ENCODE measurements at regions not wholly inside any gene's neighbourhood (a gene's known extent, or its start where the extent isn't known, plus 50 kb on each side); places are given as distances from the start of the nearest gene placed in this dataset.

DNA sequence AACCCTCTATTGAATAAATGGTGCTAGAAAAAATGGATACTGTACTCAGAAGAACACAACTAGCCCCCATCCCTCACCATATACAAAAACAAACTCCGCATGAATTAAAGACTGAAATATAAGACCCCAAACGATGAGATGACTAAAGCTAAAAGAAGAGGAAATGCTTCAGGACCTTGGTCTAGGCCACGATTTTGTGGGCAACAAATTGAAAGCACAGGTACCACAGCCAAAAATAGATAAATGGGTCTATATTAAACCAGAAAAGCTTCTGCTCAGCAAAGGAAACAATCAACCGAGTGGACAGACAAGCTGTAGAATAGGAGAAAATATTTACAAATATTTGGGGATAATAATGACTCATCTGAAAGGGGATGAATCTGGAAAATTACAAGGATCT, 86.4 kb upstream of the DHRSX start:
- TF ChIP-seq POLR2A (IDR thresholded peaks at IDR 0.05) = no peak
- TF ChIP-seq, protein P1, sequence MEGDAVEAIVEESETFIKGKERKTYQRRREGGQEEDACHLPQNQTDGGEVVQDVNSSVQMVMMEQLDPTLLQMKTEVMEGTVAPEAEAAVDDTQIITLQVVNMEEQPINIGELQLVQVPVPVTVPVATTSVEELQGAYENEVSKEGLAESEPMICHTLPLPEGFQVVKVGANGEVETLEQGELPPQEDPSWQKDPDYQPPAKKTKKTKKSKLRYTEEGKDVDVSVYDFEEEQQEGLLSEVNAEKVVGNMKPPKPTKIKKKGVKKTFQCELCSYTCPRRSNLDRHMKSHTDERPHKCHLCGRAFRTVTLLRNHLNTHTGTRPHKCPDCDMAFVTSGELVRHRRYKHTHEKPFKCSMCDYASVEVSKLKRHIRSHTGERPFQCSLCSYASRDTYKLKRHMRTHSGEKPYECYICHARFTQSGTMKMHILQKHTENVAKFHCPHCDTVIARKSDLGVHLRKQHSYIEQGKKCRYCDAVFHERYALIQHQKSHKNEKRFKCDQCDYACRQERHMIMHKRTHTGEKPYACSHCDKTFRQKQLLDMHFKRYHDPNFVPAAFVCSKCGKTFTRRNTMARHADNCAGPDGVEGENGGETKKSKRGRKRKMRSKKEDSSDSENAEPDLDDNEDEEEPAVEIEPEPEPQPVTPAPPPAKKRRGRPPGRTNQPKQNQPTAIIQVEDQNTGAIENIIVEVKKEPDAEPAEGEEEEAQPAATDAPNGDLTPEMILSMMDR (IDR thresholded peaks at IDR 0.05) = no peak

Data from prostate gland (tissue), 2 donors.